H1 (cell line): ENCODE measurements at regions not wholly inside any gene's neighbourhood (a gene's known extent, or its start where the extent isn't known, plus 50 kb on each side); places are given as distances from the start of the nearest gene placed in this dataset.

ENCODE experiments used
- CTCF ChIA-PET: fragments of 300-600 bp; sonication (Branson Sonifier 250); formaldehyde crosslinking; loops from one replicate; lab custom pipeline; 2021; ENCODE audit not compliant: partially characterized antibody; lab: Charles Lee
- POLR2A ChIA-PET: fragments of 300-600 bp; sonication (Branson Sonifier 250); formaldehyde crosslinking; loops from one replicate; lab custom pipeline; 2021; ENCODE audit warnings: inconsistent platforms; ENCODE audit not compliant: partially characterized antibody; lab: Charles Lee
- DNase-seq, 2 experiments: peaks; one replicate each; pipeline versions ENCODE4 v3.0.0 to v3.0.0-alpha.2; 2010 to 2022; ENCODE audit warnings: low spot score in 2 of 2, low read depth in 1 of 2, mixed read lengths in 1 of 2
- FAIRE-seq: peaks from 2 replicates; lab custom pipeline; 2011; peaks lifted over from hg19 to GRCh38; lab: Jason Lieb, UNC
- H2AFZ ChIP-seq: 2 replicates; pipeline ENCODE4 v1.8.1; 2012; ENCODE audit warnings: low read length, inconsistent platforms
- H2AK5ac ChIP-seq: 2 replicates; pipeline ENCODE4 v1.6.1; 2013; ENCODE audit warnings: low read depth, low read length
- H2BK120ac ChIP-seq: replicated peaks from 2 replicates; pipeline ENCODE3; 2013; ENCODE audit warnings: low read depth, low read length, inconsistent platforms
- H2BK12ac ChIP-seq: 2 replicates; pipeline ENCODE4 v1.6.1; 2013; ENCODE audit warnings: low read depth, low read length
- H2BK15ac ChIP-seq: 2 replicates; pipeline ENCODE4 v1.6.1; 2013; ENCODE audit warnings: low read length
- H2BK20ac ChIP-seq: 2 replicates; pipeline ENCODE4 v1.6.1; 2013; ENCODE audit warnings: low read length
- H2BK5ac ChIP-seq: 2 replicates; pipeline ENCODE4 v1.6.1; 2013; ENCODE audit warnings: low read depth, low read length
- H3K14ac ChIP-seq: 2 replicates; pipeline ENCODE4 v1.6.1; 2013; ENCODE audit warnings: inconsistent platforms; ENCODE audit not compliant: insufficient read length
- H3K18ac ChIP-seq: 2 replicates; pipeline ENCODE4 v1.6.1; 2013; ENCODE audit warnings: low read length; ENCODE audit errors: extremely low read depth
- H3K23ac ChIP-seq: 2 replicates; pipeline ENCODE4 v1.6.1; 2013; ENCODE audit warnings: inconsistent platforms; ENCODE audit not compliant: insufficient read length
- H3K23me2 ChIP-seq: 2 replicates; pipeline ENCODE4 v1.6.1; 2013; ENCODE audit warnings: low read depth, low read length
- H3K27ac ChIP-seq: 2 replicates; pipeline ENCODE4 v1.6.1; 2011; ENCODE audit warnings: low read depth, low read length, inconsistent platforms
- H3K27me3 ChIP-seq, 4 experiments: replicated peaks in 1 of 4; 1 replicate in 1 of 4; 2 replicates in 3 of 4; pipeline versions ENCODE4 v1.6.1 to v1.8.1; 2011 to 2013; ENCODE audit warnings: low read length in 3 of 4, mild to moderate bottlenecking in 3 of 4, inconsistent platforms in 2 of 4, mixed read lengths in 2 of 4, moderate library complexity in 1 of 4; ENCODE audit not compliant: control insufficient read depth in 3 of 4, insufficient read depth in 3 of 4; ENCODE audit errors: extremely low read depth in 1 of 4
- H3K36me3 ChIP-seq, 4 experiments: 2 replicates each; pipeline versions ENCODE4 v1.6.1 to v1.8.1; 2011 to 2013; ENCODE audit warnings: mild to moderate bottlenecking in 4 of 4, low read length in 3 of 4, moderate library complexity in 2 of 4, control low read depth in 1 of 4, inconsistent platforms in 1 of 4; ENCODE audit not compliant: insufficient read depth in 4 of 4, control insufficient read depth in 2 of 4
- H3K4ac ChIP-seq: replicated peaks from 2 replicates; pipeline ENCODE3; 2013; ENCODE audit warnings: low read length, low read depth, mixed read lengths, inconsistent platforms; ENCODE audit not compliant: insufficient read length
- H3K4me1 ChIP-seq, 4 experiments: replicated peaks in 1 of 4; 1 replicate in 1 of 4; 2 replicates in 3 of 4; pipeline versions ENCODE4 v1.6.1 to v1.8.1; 2011 to 2013; ENCODE audit warnings: low read length in 3 of 4, inconsistent platforms in 2 of 4, mixed read lengths in 1 of 4; ENCODE audit not compliant: insufficient read depth in 4 of 4, control insufficient read depth in 3 of 4
- H3K4me2 ChIP-seq, 2 experiments: 2 replicates each; pipeline versions ENCODE4 v1.6.1 to v1.8.1; 2011 to 2013; ENCODE audit warnings: low read depth in 2 of 2, low read length in 2 of 2, control low read depth in 1 of 2, inconsistent platforms in 1 of 2, mild to moderate bottlenecking in 1 of 2; ENCODE audit not compliant: insufficient read depth in 1 of 2
- H3K4me3 ChIP-seq, 4 experiments: fragments of 200-600, 300-600 bp in 1 of 4; sonication (generic), shearing (Covaris generic), sonication (Bioruptor Twin) in 1 of 4; 2 replicates each; pipeline versions ENCODE4 v1.5.1 to v1.8.1; 2011 to 2016; ENCODE audit warnings: low read length in 4 of 4, low read depth in 3 of 4, control low read depth in 2 of 4, inconsistent platforms in 2 of 4, mild to moderate bottlenecking in 2 of 4, mixed read lengths in 1 of 4, moderate library complexity in 1 of 4; ENCODE audit not compliant: insufficient read depth in 2 of 4; ENCODE audit errors: extremely low read depth in 1 of 4
- H3K56ac ChIP-seq: replicated peaks from 2 replicates; pipeline ENCODE3; 2013; ENCODE audit warnings: low read depth, mild to moderate bottlenecking, mixed read lengths, low read length, inconsistent platforms; ENCODE audit not compliant: insufficient read length
- H3K79me1 ChIP-seq: 2 replicates; pipeline ENCODE4 v1.6.1; 2013; ENCODE audit warnings: low read depth, low read length, control low read depth
- H3K79me2 ChIP-seq, 2 experiments: 2 replicates each; pipeline versions ENCODE4 v1.6.1 to v1.8.1; 2012 to 2013; ENCODE audit warnings: low read length in 2 of 2, mild to moderate bottlenecking in 2 of 2, inconsistent platforms in 1 of 2; ENCODE audit not compliant: insufficient read depth in 2 of 2, control insufficient read depth in 1 of 2
- H3K9ac ChIP-seq, 4 experiments: replicated peaks in 1 of 4; 1 replicate in 1 of 4; 2 replicates in 3 of 4; pipeline versions ENCODE4 v1.6.1 to v1.8.1; 2011 to 2013; ENCODE audit warnings: low read depth in 3 of 4, low read length in 3 of 4, control low read depth in 2 of 4, mild to moderate bottlenecking in 2 of 4, moderate library complexity in 2 of 4, inconsistent platforms in 1 of 4; ENCODE audit errors: extremely low read depth in 1 of 4
- H3K9me3 ChIP-seq, 2 experiments: 2 replicates each; pipeline versions ENCODE4 v1.6.1 to v1.8.1; 2012 to 2013; ENCODE audit warnings: mild to moderate bottlenecking in 2 of 2, moderate library complexity in 2 of 2, control low read depth in 1 of 2, inconsistent platforms in 1 of 2, low read depth in 1 of 2, low read length in 1 of 2, mixed read lengths in 1 of 2; ENCODE audit not compliant: insufficient read depth in 2 of 2
- H4K20me1 ChIP-seq, 2 experiments: replicated peaks in 1 of 2; 2 replicates each; pipeline versions ENCODE3 to v1.8.1; 2011 to 2013; ENCODE audit warnings: inconsistent platforms in 2 of 2, low read length in 2 of 2, mild to moderate bottlenecking in 1 of 2; ENCODE audit not compliant: insufficient read depth in 2 of 2, control insufficient read depth in 1 of 2
- H4K5ac ChIP-seq: 2 replicates; pipeline ENCODE4 v1.6.1; 2013; ENCODE audit warnings: low read length, low read depth, mixed read lengths, inconsistent platforms; ENCODE audit not compliant: insufficient read length
- H4K8ac ChIP-seq: 2 replicates; pipeline ENCODE4 v1.8.0; 2013; ENCODE audit warnings: mild to moderate bottlenecking, moderate library complexity, low read length, inconsistent platforms; ENCODE audit not compliant: insufficient read depth; ENCODE audit errors: extremely low read depth
- H4K91ac ChIP-seq: replicated peaks from 2 replicates; pipeline ENCODE3; 2013; ENCODE audit warnings: low read length, mixed read lengths, inconsistent platforms; ENCODE audit not compliant: insufficient read length
- ATF2 ChIP-seq: IDR thresholded peaks from 2 replicates; pipeline ENCODE4 v1.6.1; 2012; ENCODE audit warnings: low read length, inconsistent platforms
- CBX5 ChIP-seq: fragments of 300-800, 300-1000 bp; sonication (generic); IDR thresholded peaks from 2 replicates; pipeline ENCODE4 v1.7.1; 2016; ENCODE audit warnings: antibody characterized with exemption, low read length, low read depth
- POLR2AphosphoS5 ChIP-seq: IDR thresholded peaks from 2 replicates; pipeline ENCODE4 v1.6.1; 2011; ENCODE audit warnings: low read depth, low read length
- SIN3A ChIP-seq, 2 experiments: IDR thresholded peaks in 1 of 2; conservative IDR thresholded peaks in 1 of 2; 2 replicates each; pipeline ENCODE4 v1.6.1; 2011 to 2012; ENCODE audit warnings: low read length in 2 of 2, improper control_type of control experiment in 1 of 2, low read depth in 1 of 2, mild to moderate bottlenecking in 1 of 2
- WGBS, 2 experiments: shearing (Covaris generic) in 1 of 2; methylation state at CpG; one replicate each; pipeline versions ENCODE4 v1.1.6 to v1.1.7; 2013 to 2015; ENCODE audit warnings: low lambda C conversion rate in 2 of 2, mixed read lengths in 2 of 2, inconsistent platforms in 1 of 2, low coverage in 1 of 2, missing lambda C conversion rate in 1 of 2; ENCODE audit not compliant: insufficient replicate concordance in 2 of 2, insufficient coverage in 1 of 2, insufficient read length in 1 of 2; ENCODE audit errors: extremely low coverage in 1 of 2, missing lambda C conversion rate in 1 of 2; 5-methylcytosine and 5-hydroxymethylcytosine counted together

- CTCF ChIA-PET = interaction anchor here (0.7 kb wide), 1 partner anchor 494 kb away, joined by 3 read pairs; no protein-coding TSS in a partner anchor
- no peak overlapping the region for H2BK15ac ChIP-seq
- H3K14ac ChIP-seq = no peak overlapping the region
- H3K4me2 ChIP-seq = no peak overlapping the region
- H4K8ac ChIP-seq = no peak overlapping the region
- H3K79me2 ChIP-seq = no peaks in the 10 kb centered on the region
- FAIRE-seq = no peak
- DNase-seq = no peak
- H3K18ac ChIP-seq = no peak overlapping the region
- H3K4me3 ChIP-seq = no peak overlapping the region
- H3K9me3 ChIP-seq = peaks cover 0 to 3% of the 10 kb centered on the region in 2 experiments; a peak in 1 of 4 replicates
- H2BK120ac ChIP-seq = no peak overlapping the region
- POLR2A ChIA-PET = no interaction called here
- no peaks in the 10 kb centered on the region; a peak in 1 of 8 replicates for H3K36me3 ChIP-seq
- no peak overlapping the region for H4K91ac ChIP-seq
- TF ChIP-seq POLR2AphosphoS5 = no peak
- TF ChIP-seq SIN3A (conservative IDR thresholded peaks at IDR 0.05 in 1 of 2, IDR thresholded peaks at IDR 0.05 in 1 of 2; ENCODE audit: low read depth in 1 of 2, low read length in 2 of 2) = no peak
- no peak for TF ChIP-seq ATF2
- TF ChIP-seq CBX5 = no peak
- TF ChIP-seq, all 59 proteins: peak for 0
- Histone ChIP-seq H3K23me2 (no peaks in the 10 kb centered on the region), H3K9ac (no peak overlapping the region), H2AFZ (no peak overlapping the region), H3K56ac (no peak overlapping the region), H3K79me1 (no peaks in the 10 kb centered on the region), H4K5ac (no peak overlapping the region), H3K27ac (no peak overlapping the region), H4K20me1 (no peaks in the 10 kb centered on the region), H3K23ac (no peak overlapping the region), H2BK5ac (no peak overlapping the region), H3K4me1 (peaks cover 0 to 3% (median 0%) of the 10 kb centered on the region in 4 experiments; a peak in 1 of 7 replicates), H3K4ac (no peak overlapping the region), H3K27me3 (no peaks in the 10 kb centered on the region), H2AK5ac (no peak overlapping the region), H2BK12ac (no peak overlapping the region), H2BK20ac (no peak overlapping the region)
- 94% methylated on average over 6 of the region's 6 CpGs; no CpG with 5 or more reads in 1 of the 2 experiments for WGBS, 2 experiments
Observed at GRCh38 chr13:50420718-50421472, 405.7 kb downstream of the KCNRG start.
